ENCODE measurements at regions not wholly inside any gene's neighbourhood (a gene's known extent, or its start where the extent isn't known, plus 50 kb on each side); places are given as distances from the start of the nearest gene placed in this dataset.

DNA sequence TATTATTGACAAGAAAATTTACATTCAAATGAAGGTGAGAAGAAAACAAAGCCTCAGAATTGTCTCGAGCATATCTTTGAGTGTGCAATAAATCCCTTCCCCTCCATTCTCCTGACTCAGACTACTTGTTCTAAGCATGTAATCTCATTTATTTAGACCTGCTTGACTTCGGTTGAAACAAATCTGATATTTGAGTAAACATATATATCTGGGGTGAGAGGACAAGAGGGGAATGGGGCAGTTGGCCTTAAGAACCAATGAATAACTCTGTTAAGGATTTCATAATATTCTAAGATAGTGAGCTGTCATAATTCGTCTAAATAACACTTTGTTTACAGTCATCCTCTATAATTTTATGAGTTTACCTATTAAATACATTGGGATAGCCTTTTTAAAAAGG lies 142.7 kb downstream of the SIPA1L2 start:
- H3K9me3 ChIP-seq: no peaks in the 10 kb centered on the region
- ATAC-seq (no peak), DNase-seq (no peak)
- intact Hi-C loops (cut with DNase I): no loop called here
- H3K4me1 ChIP-seq: no peaks in the 10 kb centered on the region
- H3K4me3 ChIP-seq: no peak overlapping the region
- H3K27ac ChIP-seq: no peak overlapping the region
- TF ChIP-seq, protein P1, sequence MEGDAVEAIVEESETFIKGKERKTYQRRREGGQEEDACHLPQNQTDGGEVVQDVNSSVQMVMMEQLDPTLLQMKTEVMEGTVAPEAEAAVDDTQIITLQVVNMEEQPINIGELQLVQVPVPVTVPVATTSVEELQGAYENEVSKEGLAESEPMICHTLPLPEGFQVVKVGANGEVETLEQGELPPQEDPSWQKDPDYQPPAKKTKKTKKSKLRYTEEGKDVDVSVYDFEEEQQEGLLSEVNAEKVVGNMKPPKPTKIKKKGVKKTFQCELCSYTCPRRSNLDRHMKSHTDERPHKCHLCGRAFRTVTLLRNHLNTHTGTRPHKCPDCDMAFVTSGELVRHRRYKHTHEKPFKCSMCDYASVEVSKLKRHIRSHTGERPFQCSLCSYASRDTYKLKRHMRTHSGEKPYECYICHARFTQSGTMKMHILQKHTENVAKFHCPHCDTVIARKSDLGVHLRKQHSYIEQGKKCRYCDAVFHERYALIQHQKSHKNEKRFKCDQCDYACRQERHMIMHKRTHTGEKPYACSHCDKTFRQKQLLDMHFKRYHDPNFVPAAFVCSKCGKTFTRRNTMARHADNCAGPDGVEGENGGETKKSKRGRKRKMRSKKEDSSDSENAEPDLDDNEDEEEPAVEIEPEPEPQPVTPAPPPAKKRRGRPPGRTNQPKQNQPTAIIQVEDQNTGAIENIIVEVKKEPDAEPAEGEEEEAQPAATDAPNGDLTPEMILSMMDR (IDR thresholded peaks at IDR 0.05): no peak
- H3K27me3 ChIP-seq: no peaks in the 10 kb centered on the region
- peaks cover 40% of the 10 kb centered on the region for H3K36me3 ChIP-seq

DNA sequence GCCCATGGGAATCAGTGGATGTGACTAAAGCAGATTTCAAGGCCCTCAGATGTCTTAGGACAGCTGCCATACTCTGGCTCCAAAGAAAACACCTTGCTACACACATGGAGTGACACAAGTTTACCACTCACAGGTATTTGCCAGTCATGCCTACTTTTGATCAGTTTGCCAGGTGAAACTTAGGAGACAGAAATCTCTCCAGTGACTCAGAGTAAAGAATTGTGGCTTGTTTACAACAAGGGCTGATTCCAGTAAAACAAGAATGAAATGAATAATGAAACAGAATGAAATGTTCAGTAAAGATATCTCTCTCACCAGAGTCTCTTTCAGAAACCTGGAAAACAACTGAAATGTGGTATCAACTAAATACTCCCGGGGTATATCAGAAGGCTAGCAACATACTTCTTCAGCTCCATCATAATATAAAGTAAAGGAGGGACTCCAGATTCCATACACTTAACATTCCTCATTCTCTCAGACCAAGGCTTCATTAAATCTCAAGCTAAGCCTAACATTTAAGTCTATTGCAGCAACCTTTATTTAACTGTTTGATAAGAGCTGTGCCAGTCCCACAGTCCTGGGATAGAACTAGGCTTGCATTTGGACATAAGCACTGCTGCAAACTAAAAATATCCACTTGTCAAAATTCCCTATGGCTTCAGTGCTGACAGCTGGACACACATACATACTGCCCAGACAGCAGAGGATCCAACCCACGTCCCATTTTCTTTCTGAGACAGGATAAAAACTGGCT lies 143.3 kb downstream of the SIPA1L2 start:
- Histone ChIP-seq H3K4me1 (no peaks in the 10 kb centered on the region), H3K4me3 (no peak overlapping the region), H3K27ac (no peak overlapping the region), H3K9me3 (no peaks in the 10 kb centered on the region), H3K27me3 (no peaks in the 10 kb centered on the region), H3K36me3 (peaks cover 34% of the 10 kb centered on the region)
- DNase-seq (no peak), ATAC-seq (peak; percentile 36)
- TF ChIP-seq, protein P1 (IDR thresholded peaks at IDR 0.05): no peak
- intact Hi-C loops (cut with DNase I): no loop called here

GRCh38 chr1:232486006-232486405 lies 143.9 kb downstream of the SIPA1L2 start:
- no peaks in the 10 kb centered on the region for H3K9me3 ChIP-seq
- H3K27me3 ChIP-seq: no peaks in the 10 kb centered on the region
- ATAC-seq (peak; percentile 12), DNase-seq (no peak)
- intact Hi-C loops (cut with DNase I): no loop called here
- no peaks in the 10 kb centered on the region for H3K4me1 ChIP-seq
- peaks cover 34% of the 10 kb centered on the region for H3K36me3 ChIP-seq
- H3K4me3 ChIP-seq: no peak overlapping the region
- no peak overlapping the region for H3K27ac ChIP-seq
- TF ChIP-seq, protein P1 (IDR thresholded peaks at IDR 0.05): no peak

DNA sequence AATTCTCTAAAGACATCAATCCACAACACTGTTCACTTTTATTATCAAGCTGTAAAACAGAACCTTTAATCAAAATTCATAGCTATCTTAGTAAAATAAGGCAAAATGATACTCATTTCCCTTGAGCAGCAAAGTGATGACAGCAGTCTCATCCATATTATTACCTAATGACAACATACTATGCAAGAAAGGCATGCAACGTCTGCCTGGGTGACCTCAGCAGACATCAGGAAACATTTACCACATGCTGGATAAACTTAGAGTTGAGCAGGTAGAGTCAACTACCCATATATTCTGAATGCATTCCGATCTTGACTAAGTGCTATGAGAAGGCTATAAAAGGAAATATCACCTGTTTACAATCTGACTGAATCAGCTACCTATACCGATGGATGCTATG lies 145.1 kb downstream of the SIPA1L2 start:
- H3K27me3 ChIP-seq: no peaks in the 10 kb centered on the region
- ATAC-seq (no peak), DNase-seq (no peak)
- H3K4me3 ChIP-seq: no peak overlapping the region
- H3K4me1 ChIP-seq: no peaks in the 10 kb centered on the region
- TF ChIP-seq, protein P1 (IDR thresholded peaks at IDR 0.05): no peak
- H3K27ac ChIP-seq: no peak overlapping the region
- intact Hi-C loops (cut with DNase I): no loop called here
- H3K9me3 ChIP-seq: no peaks in the 10 kb centered on the region
- H3K36me3 ChIP-seq: peaks cover 31% of the 10 kb centered on the region

DNA sequence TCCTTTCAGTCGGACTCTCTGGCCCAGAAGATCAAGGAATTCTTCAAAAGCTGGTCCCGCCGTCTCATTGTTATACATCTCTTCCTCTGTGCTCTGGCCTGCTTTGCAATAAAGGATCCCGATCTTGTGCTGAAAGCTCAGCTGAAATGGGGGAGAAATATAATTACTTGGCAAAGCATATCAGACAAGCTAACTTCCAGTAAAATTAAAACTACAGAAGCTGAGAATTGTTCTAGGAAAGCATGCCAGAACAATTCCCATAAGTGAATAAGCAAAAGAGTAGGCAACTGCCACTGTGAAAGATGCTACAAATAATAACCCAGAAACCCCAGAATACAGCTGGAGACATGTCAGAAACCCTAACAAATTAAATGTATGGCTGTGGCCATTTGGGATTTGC lies 146.1 kb downstream of the SIPA1L2 start:
- H3K36me3 ChIP-seq: peaks cover 28% of the 10 kb centered on the region
- TF ChIP-seq, protein P1 (IDR thresholded peaks at IDR 0.05): no peak
- no peak for ATAC-seq
- no peak overlapping the region for H3K27ac ChIP-seq
- H3K9me3 ChIP-seq: no peaks in the 10 kb centered on the region
- intact Hi-C loops (cut with DNase I): no loop called here
- H3K27me3 ChIP-seq: no peaks in the 10 kb centered on the region
- H3K4me1 ChIP-seq: no peaks in the 10 kb centered on the region
- DNase-seq: no peak
- H3K4me3 ChIP-seq: no peak overlapping the region

- TF ChIP-seq, protein P1 (IDR thresholded peaks at IDR 0.05): no peak
- Histone ChIP-seq H3K36me3 (peaks cover 24% of the 10 kb centered on the region), H3K4me1 (no peaks in the 10 kb centered on the region), H3K27me3 (no peaks in the 10 kb centered on the region), H3K4me3 (no peak overlapping the region), H3K27ac (no peak overlapping the region), H3K9me3 (no peaks in the 10 kb centered on the region)
- DNase-seq: no peak
- intact Hi-C loops (cut with DNase I): no loop called here
- ATAC-seq: no peak
Observed at GRCh38 chr1:232481091-232481490, 148.8 kb downstream of the SIPA1L2 start.

Measured in upper lobe of right lung (tissue), 1 donor.